Islet of Langerhans (tissue), 1 donor: ENCODE measurements at regions not wholly inside any gene's neighbourhood (a gene's known extent, or its start where the extent isn't known, plus 50 kb on each side); places are given as distances from the start of the nearest gene placed in this dataset.
A peak's percentile ranks its signal among the peaks of the same experiment; 100 is the strongest.

Experiments used
- FAIRE-seq: peaks from one replicate; lab custom pipeline; 2011; peaks lifted over from hg19 to GRCh38; lab: Jason Lieb, UNC

GRCh38 chr17:14813649-14814370 lies 451.3 kb downstream of the PMP22 start:
- no peak for FAIRE-seq

- FAIRE-seq, result no peak
These were observed 456.7 kb downstream of the PMP22 start for GRCh38 chr17:14808425-14808824.

GRCh38 chr17:14805348-14805747 lies 459.8 kb downstream of the PMP22 start:
- no peak for FAIRE-seq

GRCh38 chr17:14803826-14804225 lies 461.3 kb downstream of the PMP22 start:
- FAIRE-seq, result no peak

- no peak for FAIRE-seq
These were observed 467.3 kb downstream of the PMP22 start for GRCh38 chr17:14797801-14798200.

- no peak for FAIRE-seq
These were observed 468.1 kb downstream of the PMP22 start for GRCh38 chr17:14797021-14797420.

- no peak for FAIRE-seq
These were observed 470.2 kb downstream of the PMP22 start for GRCh38 chr17:14794961-14795360.

- FAIRE-seq, result no peak
These were observed 471.9 kb downstream of the PMP22 start for GRCh38 chr17:14793237-14793636.

GRCh38 chr17:14792746-14793145 lies 472.4 kb downstream of the PMP22 start:
- FAIRE-seq, result peak; percentile 53

GRCh38 chr17:14791221-14791620 lies 473.9 kb downstream of the PMP22 start:
- no peak for FAIRE-seq

- no peak for FAIRE-seq
These were observed 474.6 kb downstream of the PMP22 start for GRCh38 chr17:14790521-14790920.

GRCh38 chr17:14784997-14785696 lies 480.0 kb downstream of the PMP22 start:
- no peak for FAIRE-seq

GRCh38 chr17:14781123-14781522 lies 480.2 kb downstream of the HS3ST3B1 start:
- FAIRE-seq, result no peak

- no peak for FAIRE-seq
These were observed 479.3 kb downstream of the HS3ST3B1 start for GRCh38 chr17:14780097-14780651.

GRCh38 chr17:14779241-14779640 lies 478.4 kb downstream of the HS3ST3B1 start:
- FAIRE-seq, result no peak

GRCh38 chr17:14777291-14777690 lies 476.4 kb downstream of the HS3ST3B1 start:
- no peak for FAIRE-seq

GRCh38 chr17:14776791-14777190 lies 475.9 kb downstream of the HS3ST3B1 start:
- FAIRE-seq, result no peak

GRCh38 chr17:14775731-14776492 lies 475.0 kb downstream of the HS3ST3B1 start:
- FAIRE-seq, result no peak

- no peak for FAIRE-seq
These were observed 473.9 kb downstream of the HS3ST3B1 start for GRCh38 chr17:14774774-14775173.

GRCh38 chr17:14772776-14773175 lies 471.9 kb downstream of the HS3ST3B1 start:
- FAIRE-seq, result no peak

- FAIRE-seq, result no peak
These were observed 470.7 kb downstream of the HS3ST3B1 start for GRCh38 chr17:14771543-14771942.

- FAIRE-seq, result no peak
These were observed 468.0 kb downstream of the HS3ST3B1 start for GRCh38 chr17:14768923-14769322.
